Keratinocyte (primary cell): ENCODE measurements at regions not wholly inside any gene's neighbourhood (a gene's known extent, or its start where the extent isn't known, plus 50 kb on each side); places are given as distances from the start of the nearest gene placed in this dataset.

Experiments
- DNase-seq: peaks from one replicate; pipeline ENCODE4 v3.0.0-alpha.2; 2011; ENCODE audit warnings: low read depth, missing footprints, low spot score
- FAIRE-seq: peaks from 2 replicates; lab custom pipeline; 2011; peaks lifted over from hg19 to GRCh38; lab: Jason Lieb, UNC
- H2AFZ ChIP-seq: 2 replicates; pipeline ENCODE4 v1.6.0; 2012; ENCODE audit warnings: low read length, control low read depth, inconsistent platforms; ENCODE audit not compliant: control insufficient read depth
- H3K27ac ChIP-seq: 2 replicates; pipeline ENCODE4 v1.5.1; 2011; ENCODE audit warnings: low read length; ENCODE audit not compliant: control insufficient read depth, insufficient read depth
- H3K27me3 ChIP-seq: 3 replicates; pipeline ENCODE4 v1.6.0; 2011; ENCODE audit warnings: low read length; ENCODE audit not compliant: control insufficient read depth, insufficient read depth; ENCODE audit errors: extremely low read depth
- H3K36me3 ChIP-seq, 2 experiments: 2 replicates in 1 of 2; 3 replicates in 1 of 2; pipeline ENCODE4 v1.5.1; 2011; ENCODE audit warnings: low read length in 2 of 2, mild to moderate bottlenecking in 1 of 2; ENCODE audit not compliant: control insufficient read depth in 2 of 2, insufficient read depth in 2 of 2; ENCODE audit errors: extremely low read depth in 1 of 2
- H3K4me1 ChIP-seq: 3 replicates; pipeline ENCODE4 v1.5.1; 2011; ENCODE audit warnings: low read length; ENCODE audit not compliant: control insufficient read depth, insufficient read depth; ENCODE audit errors: extremely low read depth
- H3K4me2 ChIP-seq: 3 replicates; pipeline ENCODE4 v1.6.0; 2011; ENCODE audit warnings: low read depth, low read length; ENCODE audit not compliant: control insufficient read depth, insufficient read depth; ENCODE audit errors: extremely low read depth
- H3K4me3 ChIP-seq, 3 experiments: fragments of 200-600 bp in 1 of 3; sonication (generic) in 1 of 3; 2 replicates in 2 of 3; 3 replicates in 1 of 3; pipeline ENCODE4 v1.5.1; 2011 to 2016; ENCODE audit warnings: low read length in 3 of 3, mild to moderate bottlenecking in 3 of 3, control low read depth in 2 of 3, inconsistent platforms in 1 of 3, low read depth in 1 of 3, mixed read lengths in 1 of 3, mixed run types in 1 of 3, moderate library complexity in 1 of 3; ENCODE audit not compliant: control insufficient read depth in 2 of 3, insufficient read depth in 2 of 3; ENCODE audit errors: extremely low read depth in 1 of 3
- H3K79me2 ChIP-seq: 2 replicates; pipeline ENCODE4 v1.6.0; 2012; ENCODE audit warnings: low read length; ENCODE audit not compliant: control insufficient read depth, insufficient read depth
- H3K9ac ChIP-seq: 3 replicates; pipeline ENCODE4 v1.6.0; 2011; ENCODE audit warnings: low read length; ENCODE audit not compliant: control insufficient read depth, insufficient read depth; ENCODE audit errors: extremely low read depth
- H3K9me1 ChIP-seq: 3 replicates; pipeline ENCODE4 v1.6.0; 2011; ENCODE audit warnings: low read length; ENCODE audit not compliant: control insufficient read depth, insufficient read depth; ENCODE audit errors: extremely low read depth
- H3K9me3 ChIP-seq: 2 replicates; pipeline ENCODE4 v1.5.1; 2012; ENCODE audit warnings: low read depth, low read length; ENCODE audit not compliant: control insufficient read depth
- H4K20me1 ChIP-seq: 3 replicates; pipeline ENCODE4 v1.6.0; 2011; ENCODE audit warnings: low read length; ENCODE audit not compliant: control insufficient read depth, insufficient read depth; ENCODE audit errors: extremely low read depth
- EZH2 ChIP-seq: IDR thresholded peaks from one replicate; pipeline ENCODE4 v1.6.1; 2012; ENCODE audit warnings: inconsistent platforms, mild to moderate bottlenecking, low read length, moderate library complexity
- dilution Hi-C: fragments of 300-500 bp; cut with MboI; formaldehyde crosslinking; loops from one replicate; pipeline ENCODE4 v1.7.0; 2020; ENCODE audit warnings: low sequenced_read_pairs; ENCODE audit not compliant: extremely low pct_ligation_motif_present
- TF ChIP-seq, protein P1 (sequence below), 3 experiments: IDR thresholded peaks in 1 of 3; conservative IDR thresholded peaks in 1 of 3; optimal IDR thresholded peaks in 1 of 3; 2 replicates in 2 of 3; 3 replicates in 1 of 3; pipeline versions ENCODE3 to v1.5.1; 2011; ENCODE audit warnings: low read length in 3 of 3, mild to moderate bottlenecking in 3 of 3, moderate library complexity in 2 of 3, control low read depth in 1 of 3, inconsistent platforms in 1 of 3; ENCODE audit not compliant: insufficient read depth in 2 of 3; ENCODE audit errors: extremely low read depth in 1 of 3

DNA sequence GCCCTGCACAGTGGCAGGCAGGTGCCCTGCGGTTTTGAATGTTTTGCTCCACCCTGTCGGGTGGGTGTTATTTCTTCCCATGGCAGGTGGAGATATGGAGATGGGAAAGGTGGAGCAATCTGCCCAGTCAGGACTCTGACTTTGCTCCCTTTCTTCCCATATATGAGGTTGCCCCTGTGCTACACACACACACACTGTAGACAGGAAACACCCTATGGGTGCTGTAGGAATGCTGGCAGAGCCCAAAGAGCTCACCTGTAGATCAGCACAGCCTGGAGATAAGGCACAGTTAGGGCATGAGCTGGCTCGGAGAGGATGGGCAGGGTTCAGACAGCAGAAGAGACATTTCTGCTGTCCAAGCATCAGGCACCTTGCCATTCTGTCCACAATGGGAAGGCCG is 246.0 kb upstream of the AJAP1 start:
- Histone ChIP-seq H3K4me3 (no peak overlapping the region), H3K4me1 (no peaks in the 10 kb centered on the region), H4K20me1 (no peaks in the 10 kb centered on the region), H3K27me3 (no peaks in the 10 kb centered on the region), H3K79me2 (no peaks in the 10 kb centered on the region), H3K27ac (no peak overlapping the region), H3K9me3 (peaks cover 6% of the 10 kb centered on the region), H3K4me2 (no peak overlapping the region), H3K9ac (no peak overlapping the region), H3K36me3 (no peaks in the 10 kb centered on the region), H3K9me1 (no peaks in the 10 kb centered on the region), H2AFZ (no peak overlapping the region)
- TF ChIP-seq, protein P1, sequence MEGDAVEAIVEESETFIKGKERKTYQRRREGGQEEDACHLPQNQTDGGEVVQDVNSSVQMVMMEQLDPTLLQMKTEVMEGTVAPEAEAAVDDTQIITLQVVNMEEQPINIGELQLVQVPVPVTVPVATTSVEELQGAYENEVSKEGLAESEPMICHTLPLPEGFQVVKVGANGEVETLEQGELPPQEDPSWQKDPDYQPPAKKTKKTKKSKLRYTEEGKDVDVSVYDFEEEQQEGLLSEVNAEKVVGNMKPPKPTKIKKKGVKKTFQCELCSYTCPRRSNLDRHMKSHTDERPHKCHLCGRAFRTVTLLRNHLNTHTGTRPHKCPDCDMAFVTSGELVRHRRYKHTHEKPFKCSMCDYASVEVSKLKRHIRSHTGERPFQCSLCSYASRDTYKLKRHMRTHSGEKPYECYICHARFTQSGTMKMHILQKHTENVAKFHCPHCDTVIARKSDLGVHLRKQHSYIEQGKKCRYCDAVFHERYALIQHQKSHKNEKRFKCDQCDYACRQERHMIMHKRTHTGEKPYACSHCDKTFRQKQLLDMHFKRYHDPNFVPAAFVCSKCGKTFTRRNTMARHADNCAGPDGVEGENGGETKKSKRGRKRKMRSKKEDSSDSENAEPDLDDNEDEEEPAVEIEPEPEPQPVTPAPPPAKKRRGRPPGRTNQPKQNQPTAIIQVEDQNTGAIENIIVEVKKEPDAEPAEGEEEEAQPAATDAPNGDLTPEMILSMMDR (optimal IDR thresholded peaks at IDR 0.05 in 1 of 3, IDR thresholded peaks at IDR 0.05 in 1 of 3, conservative IDR thresholded peaks at IDR 0.05 in 1 of 3; ENCODE audit: extremely low read depth in 1 of 3, insufficient read depth in 2 of 3, low read length in 3 of 3) = no peak
- TF ChIP-seq EZH2 = no peak
- FAIRE-seq = no peak
- dilution Hi-C loops = no loop called here
- no peak for DNase-seq

DNA sequence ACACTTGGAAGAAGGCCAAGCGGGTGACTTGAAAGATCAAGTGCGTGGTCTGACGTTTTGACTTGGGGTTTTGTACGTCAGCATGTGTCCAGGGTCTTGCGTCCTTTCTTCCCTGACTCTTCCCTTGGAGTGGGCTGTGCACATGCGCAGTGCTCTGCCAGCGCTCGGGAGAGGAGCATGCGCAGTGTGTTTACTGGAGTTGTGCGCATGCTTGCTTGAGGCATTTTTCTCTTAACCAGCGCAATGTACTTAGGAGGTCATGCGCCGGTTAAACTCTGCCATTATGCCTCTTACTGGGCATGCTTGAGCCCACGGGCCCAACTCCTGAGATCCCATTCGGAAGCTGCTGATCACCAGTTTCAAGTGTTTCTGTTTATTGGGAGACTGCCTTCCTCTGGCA is 242.5 kb upstream of the AJAP1 start:
- no peaks in the 10 kb centered on the region for H3K36me3 ChIP-seq
- TF ChIP-seq EZH2 = no peak
- TF ChIP-seq, protein P1 (optimal IDR thresholded peaks at IDR 0.05 in 1 of 3, IDR thresholded peaks at IDR 0.05 in 1 of 3, conservative IDR thresholded peaks at IDR 0.05 in 1 of 3; ENCODE audit: extremely low read depth in 1 of 3, insufficient read depth in 2 of 3, low read length in 3 of 3) = no peak
- H3K9me3 ChIP-seq = peaks cover 5% of the 10 kb centered on the region
- H3K79me2 ChIP-seq = no peaks in the 10 kb centered on the region
- no peak overlapping the region for H3K4me3 ChIP-seq
- dilution Hi-C loops = no loop called here
- no peaks in the 10 kb centered on the region for H3K9me1 ChIP-seq
- H3K4me1 ChIP-seq = no peaks in the 10 kb centered on the region
- no peaks in the 10 kb centered on the region for H4K20me1 ChIP-seq
- no peak overlapping the region for H3K27ac ChIP-seq
- no peaks in the 10 kb centered on the region for H3K27me3 ChIP-seq
- H2AFZ ChIP-seq = no peak overlapping the region
- DNase-seq (no peak), FAIRE-seq (no peak)
- no peak overlapping the region for H3K9ac ChIP-seq
- no peak overlapping the region for H3K4me2 ChIP-seq
